Activated CD4-positive, alpha-beta T cell treated with anti-CD3 and anti-CD28 coated beads, Interleukin-2, amount 10 ng/mL, durations not matched to agents 7 days and 5 days (primary cell): ENCODE measurements at regions not wholly inside any gene's neighbourhood (a gene's known extent, or its start where the extent isn't known, plus 50 kb on each side); places are given as distances from the start of the nearest gene placed in this dataset.

Experiments
- CTCF ChIA-PET: fragments of 350-600 bp; sonication (Branson Sonifier 250); formaldehyde crosslinking; loops from one replicate; lab custom pipeline; 2021; ENCODE audit warnings: antibody characterized with exemption; lab: Charles Lee
- POLR2A ChIA-PET: fragments of 350-600 bp; sonication (Branson Sonifier 250); formaldehyde crosslinking; loops from one replicate; lab custom pipeline; 2021; ENCODE audit warnings: antibody characterized with exemption; lab: Charles Lee
- DNase-seq: peaks from one replicate; pipeline ENCODE4 v3.0.0-alpha.2; 2020
- H3K27ac Mint-ChIP-seq: one replicate; pipeline ENCODE4 v1.8.0; 2021; ENCODE audit warnings: mild to moderate bottlenecking, moderate library complexity, mixed read lengths
- H3K27me3 Mint-ChIP-seq: one replicate; pipeline ENCODE4 v1.8.0; 2021; ENCODE audit warnings: mixed read lengths
- H3K36me3 Mint-ChIP-seq: one replicate; pipeline ENCODE4 v1.8.0; 2021; ENCODE audit warnings: low read depth, mixed read lengths
- H3K4me1 Mint-ChIP-seq: one replicate; pipeline ENCODE4 v1.8.0; 2021; ENCODE audit warnings: mixed read lengths
- H3K4me3 Mint-ChIP-seq: one replicate; pipeline ENCODE4 v1.8.0; 2021; ENCODE audit warnings: mild to moderate bottlenecking, moderate library complexity, mixed read lengths
- H3K9me3 Mint-ChIP-seq: one replicate; pipeline ENCODE4 v1.8.0; 2021; ENCODE audit warnings: mixed read lengths

GRCh38 chr10:10497245-10497644, 520.4 kb upstream of the CELF2 start:
- Mint-ChIP-seq H3K27me3 (peaks cover 2% of the 10 kb centered on the region), H3K4me3 (no peak overlapping the region), H3K4me1 (no peaks in the 10 kb centered on the region), H3K27ac (no peak overlapping the region), H3K36me3 (no peaks in the 10 kb centered on the region), H3K9me3 (no peaks in the 10 kb centered on the region)
- no peak for DNase-seq
- ChIA-PET POLR2A (no interaction called here), CTCF (interaction anchor here (0.7 kb wide), 1 partner anchor 346 kb away, joined by 3 read pairs; no protein-coding TSS in a partner anchor)

GRCh38 chr10:10498781-10499180, 518.9 kb upstream of the CELF2 start:
- no peak overlapping the region for H3K4me3 Mint-ChIP-seq
- H3K27ac Mint-ChIP-seq, result no peak overlapping the region
- H3K4me1 Mint-ChIP-seq, result no peaks in the 10 kb centered on the region
- CTCF ChIA-PET, result no interaction called here
- POLR2A ChIA-PET, result no interaction called here
- H3K36me3 Mint-ChIP-seq, result no peaks in the 10 kb centered on the region
- no peaks in the 10 kb centered on the region for H3K9me3 Mint-ChIP-seq
- peaks cover 4% of the 10 kb centered on the region for H3K27me3 Mint-ChIP-seq
- no peak for DNase-seq

GRCh38 chr10:10499839-10500238, 517.8 kb upstream of the CELF2 start:
- Mint-ChIP-seq H3K4me3 (no peak overlapping the region), H3K9me3 (no peaks in the 10 kb centered on the region), H3K27ac (no peak overlapping the region), H3K27me3 (peaks cover 4% of the 10 kb centered on the region), H3K4me1 (no peaks in the 10 kb centered on the region), H3K36me3 (no peaks in the 10 kb centered on the region)
- ChIA-PET CTCF (no interaction called here), POLR2A (interaction anchor here (0.5 kb wide), 1 partner anchor 677 kb away, joined by 3 read pairs; no protein-coding TSS in a partner anchor)
- DNase-seq, result no peak

- ChIA-PET POLR2A (no interaction called here), CTCF (no interaction called here)
- peaks cover 7% of the 10 kb centered on the region for H3K27me3 Mint-ChIP-seq
- H3K4me1 Mint-ChIP-seq, result no peaks in the 10 kb centered on the region
- H3K27ac Mint-ChIP-seq, result no peak overlapping the region
- DNase-seq, result no peak
- H3K9me3 Mint-ChIP-seq, result peaks cover 2% of the 10 kb centered on the region
- H3K4me3 Mint-ChIP-seq, result no peak overlapping the region
- no peaks in the 10 kb centered on the region for H3K36me3 Mint-ChIP-seq
Measured at GRCh38 chr10:10500937-10501336, 516.7 kb upstream of the CELF2 start.

- Mint-ChIP-seq H3K27me3 (peaks cover 10% of the 10 kb centered on the region), H3K27ac (no peak overlapping the region), H3K36me3 (no peaks in the 10 kb centered on the region), H3K4me3 (no peak overlapping the region), H3K4me1 (no peaks in the 10 kb centered on the region), H3K9me3 (peaks cover 2% of the 10 kb centered on the region)
- no peak for DNase-seq
- ChIA-PET POLR2A (no interaction called here), CTCF (no interaction called here)
Measured at GRCh38 chr10:10503772-10504171, 513.9 kb upstream of the CELF2 start.

GRCh38 chr10:10508211-10508610, 509.5 kb upstream of the CELF2 start:
- DNase-seq, result no peak
- Mint-ChIP-seq H3K4me3 (no peak overlapping the region), H3K36me3 (no peaks in the 10 kb centered on the region), H3K27ac (no peak overlapping the region), H3K9me3 (peaks cover 2% of the 10 kb centered on the region), H3K27me3 (peaks cover 9% of the 10 kb centered on the region), H3K4me1 (no peaks in the 10 kb centered on the region)
- CTCF ChIA-PET, result interaction anchor here (0.9 kb wide), 1 partner anchor 10 kb away, joined by 4 read pairs; no protein-coding TSS in a partner anchor
- POLR2A ChIA-PET, result no interaction called here

GRCh38 chr10:10510179-10510578, 507.5 kb upstream of the CELF2 start:
- Mint-ChIP-seq H3K4me3 (no peak overlapping the region), H3K27ac (no peak overlapping the region), H3K9me3 (peaks cover 2% of the 10 kb centered on the region), H3K27me3 (peaks cover 8% of the 10 kb centered on the region), H3K36me3 (no peaks in the 10 kb centered on the region), H3K4me1 (no peaks in the 10 kb centered on the region)
- ChIA-PET CTCF (no interaction called here), POLR2A (no interaction called here)
- no peak for DNase-seq

- Mint-ChIP-seq H3K27me3 (no peaks in the 10 kb centered on the region), H3K9me3 (no peaks in the 10 kb centered on the region), H3K36me3 (no peaks in the 10 kb centered on the region), H3K27ac (no peak overlapping the region), H3K4me1 (no peaks in the 10 kb centered on the region), H3K4me3 (no peak overlapping the region)
- POLR2A ChIA-PET, result no interaction called here
- no peak for DNase-seq
- CTCF ChIA-PET, result no interaction called here
Measured at GRCh38 chr10:10513067-10513466, 504.6 kb upstream of the CELF2 start.

GRCh38 chr10:10513898-10514297, 503.8 kb upstream of the CELF2 start:
- Mint-ChIP-seq H3K27me3 (no peaks in the 10 kb centered on the region), H3K4me3 (no peak overlapping the region), H3K4me1 (no peaks in the 10 kb centered on the region), H3K9me3 (no peaks in the 10 kb centered on the region), H3K27ac (no peak overlapping the region), H3K36me3 (no peaks in the 10 kb centered on the region)
- ChIA-PET POLR2A (interaction anchor here (0.6 kb wide), 1 partner anchor 22 kb away, joined by 3 read pairs; no protein-coding TSS in a partner anchor), CTCF (no interaction called here)
- no peak for DNase-seq

GRCh38 chr10:10514797-10515196, 502.9 kb upstream of the CELF2 start:
- CTCF ChIA-PET, result no interaction called here
- no peaks in the 10 kb centered on the region for H3K27me3 Mint-ChIP-seq
- no peak overlapping the region for H3K4me3 Mint-ChIP-seq
- H3K9me3 Mint-ChIP-seq, result no peaks in the 10 kb centered on the region
- POLR2A ChIA-PET, result no interaction called here
- no peaks in the 10 kb centered on the region for H3K4me1 Mint-ChIP-seq
- no peak overlapping the region for H3K27ac Mint-ChIP-seq
- no peak for DNase-seq
- H3K36me3 Mint-ChIP-seq, result no peaks in the 10 kb centered on the region

GRCh38 chr10:10515479-10516204, 502.0 kb upstream of the CELF2 start:
- no peak for DNase-seq
- Mint-ChIP-seq H3K36me3 (no peaks in the 10 kb centered on the region), H3K27me3 (no peaks in the 10 kb centered on the region), H3K27ac (no peak overlapping the region), H3K9me3 (no peaks in the 10 kb centered on the region), H3K4me1 (no peaks in the 10 kb centered on the region), H3K4me3 (no peak overlapping the region)
- ChIA-PET POLR2A (no interaction called here), CTCF (interaction anchor here (0.7 kb wide), 1 partner anchor 102 kb away, joined by 3 read pairs; no protein-coding TSS in a partner anchor)

- POLR2A ChIA-PET, result no interaction called here
- no peaks in the 10 kb centered on the region for H3K4me1 Mint-ChIP-seq
- CTCF ChIA-PET, result interaction anchor here (0.7 kb wide), 1 partner anchor 103 kb away, joined by 3 read pairs; no protein-coding TSS in a partner anchor
- DNase-seq, result no peak
- no peaks in the 10 kb centered on the region for H3K9me3 Mint-ChIP-seq
- no peaks in the 10 kb centered on the region for H3K27me3 Mint-ChIP-seq
- no peaks in the 10 kb centered on the region for H3K36me3 Mint-ChIP-seq
- H3K4me3 Mint-ChIP-seq, result no peak overlapping the region
- H3K27ac Mint-ChIP-seq, result no peak overlapping the region
Measured at GRCh38 chr10:10516346-10517130, 501.1 kb upstream of the CELF2 start.

GRCh38 chr10:10517866-10518265, 499.8 kb upstream of the CELF2 start:
- H3K4me3 Mint-ChIP-seq, result no peak overlapping the region
- no peak for DNase-seq
- no peaks in the 10 kb centered on the region for H3K9me3 Mint-ChIP-seq
- H3K4me1 Mint-ChIP-seq, result no peaks in the 10 kb centered on the region
- H3K27ac Mint-ChIP-seq, result no peak overlapping the region
- ChIA-PET CTCF (interaction anchor here (1.4 kb wide), 1 partner anchor 103 kb away, joined by 3 read pairs; no protein-coding TSS in a partner anchor), POLR2A (no interaction called here)
- no peaks in the 10 kb centered on the region for H3K36me3 Mint-ChIP-seq
- no peaks in the 10 kb centered on the region for H3K27me3 Mint-ChIP-seq
